Right lobe of liver (tissue), 4 donors: ENCODE measurements at regions not wholly inside any gene's neighbourhood (a gene's known extent, or its start where the extent isn't known, plus 50 kb on each side); places are given as distances from the start of the nearest gene placed in this dataset.

Experiments
- CTCF ChIP-seq, 4 donors: fragments of 200-600 bp in 3 of 4; fragments of 450-650 bp in 1 of 4; IDR thresholded peaks; one replicate each; pipeline versions ENCODE4 v1.5.1 to v1.8.0; 2016 to 2022; ENCODE audit warnings: antibody characterized with exemption in 4 of 4, mild to moderate bottlenecking in 2 of 4
- POLR2A ChIP-seq: fragments of 450-650 bp; IDR thresholded peaks from one replicate; pipeline ENCODE4 v1.6.1; 2017; ENCODE audit warnings: antibody characterized with exemption, mild to moderate bottlenecking
- donor health status: DM: no; HTN: no; CAD: no.
- donor health status: DM: no; HTN: no; CAD: no.
- donor health status: DM: no; HTN: yes; CAD: no.

- TF ChIP-seq CTCF (IDR thresholded peaks at IDR 0.05) (no peak), POLR2A (no peak)
These were observed 72.2 kb upstream of the FAM169A start for GRCh38 chr5:74938250-74938933.
